HG03442 (cell line): ENCODE measurements at regions not wholly inside any gene's neighbourhood (a gene's known extent, or its start where the extent isn't known, plus 50 kb on each side); places are given as distances from the start of the nearest gene placed in this dataset.
"Not testable (repeated sequence)": the region's sequence is repeated elsewhere in the genome, so short reads cannot be mapped to it uniquely, and the experiment has no call there.

Experiments
- ATAC-seq: cut with Tn5 transposase; IDR thresholded peaks from one replicate; pipeline ENCODE4 v1.9.1; 2021; ENCODE audit warnings: mild to moderate bottlenecking, moderate library complexity; ENCODE audit not compliant: unreplicated experiment

DNA sequence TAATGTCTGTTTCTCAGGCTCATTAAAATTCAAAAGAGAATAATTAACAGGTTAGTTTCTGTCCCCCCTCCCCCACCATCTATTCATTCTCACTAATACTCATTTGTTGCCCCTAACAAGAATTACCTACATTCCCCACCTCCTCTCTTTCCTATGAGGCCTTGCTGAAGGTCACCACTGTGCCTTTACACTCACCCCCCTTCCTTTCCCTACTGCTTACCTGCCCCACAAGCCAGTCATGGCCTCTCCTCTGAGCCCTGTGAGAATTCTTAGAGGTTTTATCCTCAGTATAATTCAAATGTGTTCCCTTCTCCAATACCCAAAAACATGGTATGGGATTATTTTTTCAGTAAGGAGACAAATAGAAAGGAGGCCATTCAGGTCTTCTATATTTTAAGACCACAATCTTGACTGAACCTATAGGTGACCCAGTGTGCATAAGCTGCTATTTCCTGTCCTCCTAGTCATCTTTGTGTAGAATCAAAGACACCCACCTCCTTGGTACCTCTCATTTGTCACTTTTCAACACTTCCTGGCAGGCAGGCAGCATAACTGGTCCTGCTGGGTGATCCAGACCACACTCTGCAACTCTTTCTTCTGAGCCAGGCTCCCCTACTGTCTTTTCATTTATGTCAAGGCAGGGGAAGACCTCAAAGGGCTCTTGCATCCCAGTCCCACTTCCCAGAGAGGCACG, 55.8 kb upstream of the PLGLB2 start:
- ATAC-seq, result not testable (repeated sequence)

GRCh38 chr2:87692914-87693313, 55.0 kb upstream of the PLGLB2 start:
- not testable (repeated sequence) for ATAC-seq

DNA sequence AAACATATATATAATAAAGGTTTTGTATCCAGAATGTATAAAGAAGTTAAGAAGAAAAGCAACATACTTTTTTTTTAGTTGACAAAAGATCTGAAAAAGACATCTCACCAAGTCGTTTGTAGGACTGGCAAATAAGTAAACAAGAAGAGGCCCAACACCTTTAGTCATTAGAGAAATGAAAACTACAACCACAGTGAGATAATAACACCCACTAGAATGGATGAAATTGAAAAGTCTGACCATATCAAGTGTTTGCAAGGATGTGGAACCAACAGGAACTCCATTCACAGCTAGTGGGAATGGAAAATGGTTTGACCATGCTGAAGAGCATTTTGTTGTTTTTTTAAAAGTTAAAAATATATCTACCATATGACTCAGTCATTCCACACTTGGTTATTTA, 54.0 kb upstream of the PLGLB2 start:
- not testable (repeated sequence) for ATAC-seq

DNA sequence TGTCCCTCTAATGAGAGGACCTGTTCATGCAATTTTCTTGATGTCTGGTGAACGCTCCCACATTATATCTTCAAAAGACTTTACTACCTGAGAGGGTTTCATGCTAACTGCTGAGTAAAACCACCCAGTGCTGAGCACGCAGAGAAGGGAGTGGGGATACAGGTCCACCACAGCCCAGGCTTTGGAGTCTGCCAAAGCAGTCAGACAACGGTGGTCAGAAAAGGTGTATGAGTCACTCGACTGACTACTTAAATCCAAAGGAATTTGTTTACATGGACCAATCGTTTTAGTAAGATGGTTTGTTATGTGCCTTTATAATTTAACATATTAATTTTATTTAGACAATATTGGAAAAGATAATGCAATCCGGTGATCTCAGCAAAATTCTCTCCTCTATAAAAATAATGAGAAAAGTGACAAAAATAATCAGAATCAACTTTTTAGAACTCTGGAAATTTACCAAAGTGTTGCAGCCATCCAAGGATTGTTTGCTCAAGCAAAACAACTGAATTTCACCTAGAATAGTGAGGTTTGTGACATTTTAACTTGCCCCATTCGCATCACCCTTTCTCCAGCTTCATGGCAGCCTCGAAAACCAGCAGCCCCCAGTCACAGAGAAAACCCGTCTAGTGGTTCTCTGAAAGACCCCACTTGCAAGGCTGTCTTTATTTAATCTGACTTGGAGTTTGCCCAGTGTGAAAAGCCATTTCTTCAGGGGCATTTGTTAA, 52.1 kb upstream of the PLGLB2 start:
- not testable (repeated sequence) for ATAC-seq
